Mesenchymal stem cell (in vitro differentiated cells and primary cell): ENCODE measurements at regions not wholly inside any gene's neighbourhood (a gene's known extent, or its start where the extent isn't known, plus 50 kb on each side); places are given as distances from the start of the nearest gene placed in this dataset.

Source experiments
- DNase-seq: peaks from one replicate; pipeline ENCODE4 v3.0.0-alpha.2; 2013
- H2AFZ ChIP-seq: one replicate; pipeline ENCODE4 v1.6.1; 2013; ENCODE audit warnings: low read depth, mild to moderate bottlenecking, control low read depth, inconsistent platforms, low read length, moderate library complexity
- H2AK5ac ChIP-seq: 2 replicates; pipeline ENCODE4 v1.6.1; 2013; ENCODE audit warnings: low read length, moderate library complexity, mild to moderate bottlenecking, inconsistent platforms; ENCODE audit not compliant: severe bottlenecking
- H2BK120ac ChIP-seq: one replicate; pipeline ENCODE4 v1.6.1; 2013; ENCODE audit warnings: low read depth, mild to moderate bottlenecking, inconsistent platforms, low read length, moderate library complexity
- H2BK12ac ChIP-seq, 2 experiments: one replicate each; pipeline ENCODE4 v1.6.1; 2013; ENCODE audit warnings: inconsistent platforms in 2 of 2, low read length in 2 of 2, mild to moderate bottlenecking in 2 of 2, moderate library complexity in 2 of 2, control low read depth in 1 of 2
- H2BK15ac ChIP-seq: one replicate; pipeline ENCODE4 v1.6.1; 2013; ENCODE audit warnings: mild to moderate bottlenecking, low read depth, inconsistent platforms; ENCODE audit not compliant: poor library complexity, severe bottlenecking
- H2BK5ac ChIP-seq: 2 replicates; pipeline ENCODE4 v1.6.1; 2013; ENCODE audit warnings: low read depth, mild to moderate bottlenecking, low read length, control low read depth, inconsistent platforms; ENCODE audit not compliant: poor library complexity, severe bottlenecking
- H3K14ac ChIP-seq, 2 experiments: one replicate each; pipeline ENCODE4 v1.6.1; 2013; ENCODE audit warnings: inconsistent platforms in 2 of 2, low read length in 2 of 2, control low read depth in 1 of 2, mild to moderate bottlenecking in 1 of 2, moderate library complexity in 1 of 2
- H3K18ac ChIP-seq, 2 experiments: one replicate each; pipeline ENCODE4 v1.6.1; 2013; ENCODE audit warnings: inconsistent platforms in 2 of 2, low read length in 2 of 2, control low read depth in 1 of 2, low read depth in 1 of 2, mild to moderate bottlenecking in 1 of 2
- H3K23ac ChIP-seq, 2 experiments: one replicate each; pipeline ENCODE4 v1.6.1; 2013; ENCODE audit warnings: inconsistent platforms in 2 of 2, low read length in 2 of 2, mild to moderate bottlenecking in 2 of 2, moderate library complexity in 2 of 2, control low read depth in 1 of 2
- H3K27ac ChIP-seq: 2 replicates; pipeline ENCODE4 v1.5.1; 2013; ENCODE audit warnings: mild to moderate bottlenecking, moderate library complexity, low read length, control low read depth, inconsistent platforms; ENCODE audit not compliant: poor library complexity, severe bottlenecking
- H3K27me3 ChIP-seq, 2 experiments: 2 replicates each; pipeline versions ENCODE4 v1.6.1 to v1.7.0; 2013; ENCODE audit warnings: low read length in 2 of 2, mild to moderate bottlenecking in 2 of 2, moderate library complexity in 2 of 2, control low read depth in 1 of 2, inconsistent platforms in 1 of 2; ENCODE audit not compliant: control insufficient read depth in 1 of 2, insufficient read depth in 1 of 2
- H3K36me3 ChIP-seq, 2 experiments: 2 replicates each; pipeline versions ENCODE4 v1.6.1 to v1.7.0; 2013; ENCODE audit warnings: low read length in 2 of 2, control low read depth in 1 of 2, inconsistent platforms in 1 of 2, low read depth in 1 of 2, mild to moderate bottlenecking in 1 of 2; ENCODE audit not compliant: insufficient read depth in 2 of 2, control insufficient read depth in 1 of 2
- H3K4ac ChIP-seq, 2 experiments: one replicate each; pipeline ENCODE4 v1.6.1; 2013; ENCODE audit warnings: inconsistent platforms in 2 of 2, low read length in 2 of 2, mild to moderate bottlenecking in 2 of 2, moderate library complexity in 2 of 2, control low read depth in 1 of 2, low read depth in 1 of 2
- H3K4me1 ChIP-seq: 2 replicates; pipeline ENCODE4 v1.6.1; 2013; ENCODE audit warnings: low read depth, low read length, control low read depth; ENCODE audit not compliant: control insufficient read depth, insufficient read depth
- H3K4me2 ChIP-seq: 2 replicates; pipeline ENCODE4 v1.6.1; 2013; ENCODE audit warnings: low read length, mild to moderate bottlenecking, inconsistent platforms; ENCODE audit not compliant: poor library complexity, severe bottlenecking
- H3K4me3 ChIP-seq, 2 experiments: 2 replicates each; pipeline versions ENCODE4 v1.5.1 to v1.7.0; 2013; ENCODE audit warnings: low read length in 2 of 2, mild to moderate bottlenecking in 2 of 2, control low read depth in 1 of 2, low read depth in 1 of 2; ENCODE audit not compliant: insufficient read depth in 1 of 2
- H3K79me1 ChIP-seq: replicated peaks from 2 replicates; pipeline ENCODE4 v1.6.1; 2013; ENCODE audit warnings: mild to moderate bottlenecking, control low read depth, low read length, inconsistent platforms; ENCODE audit not compliant: poor library complexity, severe bottlenecking
- H3K9ac ChIP-seq: 2 replicates; pipeline ENCODE4 v1.7.0; 2013; ENCODE audit warnings: mild to moderate bottlenecking, low read length, moderate library complexity
- H3K9me3 ChIP-seq: 2 replicates; pipeline ENCODE4 v1.7.0; 2013; ENCODE audit warnings: mild to moderate bottlenecking, low read length; ENCODE audit not compliant: control insufficient read depth
- H4K8ac ChIP-seq: one replicate; pipeline ENCODE4 v1.6.1; 2013; ENCODE audit warnings: inconsistent platforms, mild to moderate bottlenecking, low read length, moderate library complexity
- H4K91ac ChIP-seq: one replicate; pipeline ENCODE4 v1.6.1; 2013; ENCODE audit warnings: mild to moderate bottlenecking, low read length, inconsistent platforms
- WGBS: methylation state at CpG from one replicate; pipeline ENCODE4 v1.1.7; 2013; ENCODE audit warnings: mixed read lengths; 5-methylcytosine and 5-hydroxymethylcytosine counted together

- H4K8ac ChIP-seq = no peak overlapping the region
- no peaks in the 10 kb centered on the region for H3K36me3 ChIP-seq
- no peak overlapping the region for H2BK120ac ChIP-seq
- no peak overlapping the region for H2BK5ac ChIP-seq
- no peak overlapping the region for H3K27ac ChIP-seq
- no peak overlapping the region for H3K4me2 ChIP-seq
- H3K9me3 ChIP-seq = no peaks in the 10 kb centered on the region
- no peak overlapping the region for H3K4ac ChIP-seq
- H3K14ac ChIP-seq = no peak overlapping the region
- no peaks in the 10 kb centered on the region for H3K79me1 ChIP-seq
- H3K23ac ChIP-seq = no peak overlapping the region
- no peak overlapping the region for H3K9ac ChIP-seq
- H4K91ac ChIP-seq = no peak overlapping the region
- no peak overlapping the region for H2BK12ac ChIP-seq
- H3K27me3 ChIP-seq = no peaks in the 10 kb centered on the region
- no peak for DNase-seq
- no peak overlapping the region for H3K18ac ChIP-seq
- no peak overlapping the region for H2BK15ac ChIP-seq
- no peak overlapping the region for H2AK5ac ChIP-seq
- no peaks in the 10 kb centered on the region for H3K4me1 ChIP-seq
- WGBS = no CpG with 5 or more reads among the region's 1 CpG
- H3K4me3 ChIP-seq = no peak overlapping the region
- H2AFZ ChIP-seq = no peak overlapping the region
These were observed 2806.7 kb downstream of the PCDH9 start for GRCh38 chr13:64423467-64423866.

- no peak overlapping the region for H4K8ac ChIP-seq
- H2AK5ac ChIP-seq = no peak overlapping the region
- no peaks in the 10 kb centered on the region for H3K4me1 ChIP-seq
- WGBS = no CpG with 5 or more reads among the region's 3 CpGs
- no peak overlapping the region for H3K9ac ChIP-seq
- no peaks in the 10 kb centered on the region for H3K36me3 ChIP-seq
- no peak overlapping the region for H2BK5ac ChIP-seq
- no peak overlapping the region for H3K14ac ChIP-seq
- H2AFZ ChIP-seq = no peak overlapping the region
- H3K27me3 ChIP-seq = no peaks in the 10 kb centered on the region
- H3K4me2 ChIP-seq = no peak overlapping the region
- H4K91ac ChIP-seq = no peak overlapping the region
- no peak overlapping the region for H3K4ac ChIP-seq
- no peak overlapping the region for H2BK12ac ChIP-seq
- H3K9me3 ChIP-seq = no peaks in the 10 kb centered on the region
- H2BK120ac ChIP-seq = no peak overlapping the region
- no peak overlapping the region for H3K23ac ChIP-seq
- no peak overlapping the region for H2BK15ac ChIP-seq
- no peak overlapping the region for H3K18ac ChIP-seq
- H3K79me1 ChIP-seq = no peaks in the 10 kb centered on the region
- H3K4me3 ChIP-seq = no peak overlapping the region
- DNase-seq = no peak
- no peak overlapping the region for H3K27ac ChIP-seq
These were observed 2810.0 kb downstream of the PCDH9 start for GRCh38 chr13:64420181-64420580.

- Histone ChIP-seq H3K4me2 (no peak overlapping the region), H3K14ac (no peak overlapping the region), H2AFZ (no peak overlapping the region), H3K36me3 (no peaks in the 10 kb centered on the region), H3K27ac (no peak overlapping the region), H2AK5ac (no peak overlapping the region), H2BK15ac (no peak overlapping the region), H3K9ac (no peak overlapping the region), H3K23ac (no peak overlapping the region), H2BK120ac (no peak overlapping the region), H3K4me1 (no peaks in the 10 kb centered on the region), H3K18ac (no peak overlapping the region), H3K4me3 (no peak overlapping the region), H2BK5ac (no peak overlapping the region), H3K79me1 (no peaks in the 10 kb centered on the region), H3K9me3 (no peaks in the 10 kb centered on the region), H3K4ac (no peak overlapping the region), H3K27me3 (no peaks in the 10 kb centered on the region), H4K8ac (no peak overlapping the region), H2BK12ac (no peak overlapping the region), H4K91ac (no peak overlapping the region)
- 98% methylated on average over 3 of the region's 3 CpGs for WGBS
- DNase-seq = no peak
These were observed 2812.6 kb downstream of the PCDH9 start for GRCh38 chr13:64417581-64417980.

GRCh38 chr13:64414381-64414780, 2815.8 kb downstream of the PCDH9 start:
- Histone ChIP-seq H3K27me3 (no peaks in the 10 kb centered on the region), H3K9me3 (no peaks in the 10 kb centered on the region), H3K4me1 (no peaks in the 10 kb centered on the region), H4K8ac (no peak overlapping the region), H3K9ac (no peak overlapping the region), H2AK5ac (no peak overlapping the region), H2BK5ac (no peak overlapping the region), H3K4me3 (no peak overlapping the region), H3K23ac (no peak overlapping the region), H2BK15ac (no peak overlapping the region), H3K27ac (no peak overlapping the region), H3K14ac (no peak overlapping the region), H2AFZ (no peak overlapping the region), H3K18ac (no peak overlapping the region), H2BK120ac (no peak overlapping the region), H3K79me1 (no peaks in the 10 kb centered on the region), H3K4me2 (no peak overlapping the region), H4K91ac (no peak overlapping the region), H3K36me3 (no peaks in the 10 kb centered on the region), H2BK12ac (no peak overlapping the region), H3K4ac (no peak overlapping the region)
- no peak for DNase-seq
